ENCODE measurements at regions not wholly inside any gene's neighbourhood (a gene's known extent, or its start where the extent isn't known, plus 50 kb on each side); places are given as distances from the start of the nearest gene placed in this dataset.

DNA sequence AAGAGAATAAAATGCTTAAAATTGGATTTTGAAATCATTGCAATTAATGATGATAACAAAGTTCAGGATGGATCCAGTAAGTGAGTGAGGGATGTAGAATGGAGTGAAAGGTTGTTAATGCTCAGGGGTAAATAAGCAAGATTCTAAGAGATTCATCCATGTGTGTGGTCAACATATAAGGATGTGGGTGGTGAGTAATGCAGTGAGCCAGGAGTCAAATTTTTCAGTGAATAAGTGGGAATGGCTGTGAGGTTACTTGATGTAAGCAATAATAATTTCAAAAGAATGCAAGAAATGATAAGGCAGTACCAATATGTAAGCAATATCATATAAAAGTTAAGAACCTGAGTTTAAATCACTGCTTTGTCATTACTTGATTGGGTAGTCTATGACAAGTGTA, 207.5 kb upstream of the ADGRB3 start:
- Histone ChIP-seq H3K4me3 (ENCODE audit: low read length in 3 of 3) (no peak overlapping the region), H3K9me3 (ENCODE audit: control insufficient read depth in 3 of 3, low read length in 3 of 3) (no peaks in the 10 kb centered on the region), H3K9ac (ENCODE audit: low read depth in 1 of 3, low read length in 3 of 3) (no peak overlapping the region), H3K4me1 (ENCODE audit: control insufficient read depth in 3 of 3, insufficient read depth in 3 of 3, low read length in 3 of 3) (no peaks in the 10 kb centered on the region), H3K36me3 (ENCODE audit: control insufficient read depth in 3 of 3, insufficient read depth in 3 of 3, low read length in 3 of 3) (no peaks in the 10 kb centered on the region), H3K27me3 (ENCODE audit: control insufficient read depth in 3 of 3, insufficient read depth in 3 of 3, low read length in 3 of 3) (no peaks in the 10 kb centered on the region), H3K27ac (ENCODE audit: low read depth, low read length) (no peak overlapping the region)

DNA sequence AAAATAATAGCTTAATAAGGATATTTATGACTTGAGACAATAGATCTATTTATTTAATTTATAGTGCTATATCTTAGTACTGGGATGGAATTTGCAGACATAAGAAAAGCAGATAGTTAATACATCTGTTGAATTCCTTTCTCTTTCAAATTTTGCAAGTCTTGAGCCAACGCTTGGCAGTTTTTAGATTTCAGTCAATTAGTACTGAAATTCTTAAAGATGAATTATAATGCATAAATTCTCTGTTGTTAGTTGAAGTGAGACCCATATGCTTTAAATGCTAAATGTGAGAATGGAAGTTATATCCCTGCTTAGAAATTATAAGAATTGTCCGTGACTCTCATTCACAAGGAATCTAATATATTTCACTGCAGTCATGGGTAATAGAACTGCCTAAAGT, 225.1 kb upstream of the ADGRB3 start:
- Histone ChIP-seq H3K4me3 (ENCODE audit: low read length in 3 of 3) (no peak overlapping the region), H3K27me3 (ENCODE audit: control insufficient read depth in 3 of 3, insufficient read depth in 3 of 3, low read length in 3 of 3) (no peaks in the 10 kb centered on the region), H3K9me3 (ENCODE audit: control insufficient read depth in 3 of 3, low read length in 3 of 3) (no peaks in the 10 kb centered on the region), H3K36me3 (ENCODE audit: control insufficient read depth in 3 of 3, insufficient read depth in 3 of 3, low read length in 3 of 3) (no peaks in the 10 kb centered on the region), H3K4me1 (ENCODE audit: control insufficient read depth in 3 of 3, insufficient read depth in 3 of 3, low read length in 3 of 3) (no peaks in the 10 kb centered on the region), H3K27ac (ENCODE audit: low read depth, low read length) (no peak overlapping the region), H3K9ac (ENCODE audit: low read depth in 1 of 3, low read length in 3 of 3) (no peak overlapping the region)

DNA sequence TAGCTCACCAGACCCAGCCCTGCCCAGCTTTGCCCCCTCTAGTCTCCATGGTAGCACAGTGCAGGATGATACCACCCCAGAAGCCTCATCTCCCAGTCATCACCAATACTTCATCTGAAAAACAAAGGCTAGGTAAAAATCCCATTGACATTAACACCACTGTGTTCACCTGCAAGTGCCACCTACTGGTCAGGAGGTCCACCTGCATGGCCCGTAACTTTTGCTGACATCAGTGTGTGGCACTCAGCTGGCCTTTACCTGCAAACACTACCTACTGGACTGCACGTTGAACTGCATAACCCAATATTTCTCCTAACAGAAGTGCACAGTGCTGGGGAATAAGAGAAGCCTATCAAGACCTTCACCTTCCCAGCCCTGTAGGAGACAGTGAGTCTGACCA, 234.7 kb upstream of the ADGRB3 start:
- no peaks in the 10 kb centered on the region for H3K36me3 ChIP-seq (ENCODE audit: control insufficient read depth in 3 of 3, insufficient read depth in 3 of 3, low read length in 3 of 3)
- H3K27me3 ChIP-seq (ENCODE audit: control insufficient read depth in 3 of 3, insufficient read depth in 3 of 3, low read length in 3 of 3): no peaks in the 10 kb centered on the region
- H3K9me3 ChIP-seq (ENCODE audit: control insufficient read depth in 3 of 3, low read length in 3 of 3): peaks cover 0 to 6% (median 3%) of the 10 kb centered on the region in 3 donors
- H3K9ac ChIP-seq (ENCODE audit: low read depth in 1 of 3, low read length in 3 of 3): no peak overlapping the region
- H3K4me3 ChIP-seq (ENCODE audit: low read length in 3 of 3): no peak overlapping the region
- no peaks in the 10 kb centered on the region for H3K4me1 ChIP-seq (ENCODE audit: control insufficient read depth in 3 of 3, insufficient read depth in 3 of 3, low read length in 3 of 3)
- no peak overlapping the region for H3K27ac ChIP-seq (ENCODE audit: low read depth, low read length)

DNA sequence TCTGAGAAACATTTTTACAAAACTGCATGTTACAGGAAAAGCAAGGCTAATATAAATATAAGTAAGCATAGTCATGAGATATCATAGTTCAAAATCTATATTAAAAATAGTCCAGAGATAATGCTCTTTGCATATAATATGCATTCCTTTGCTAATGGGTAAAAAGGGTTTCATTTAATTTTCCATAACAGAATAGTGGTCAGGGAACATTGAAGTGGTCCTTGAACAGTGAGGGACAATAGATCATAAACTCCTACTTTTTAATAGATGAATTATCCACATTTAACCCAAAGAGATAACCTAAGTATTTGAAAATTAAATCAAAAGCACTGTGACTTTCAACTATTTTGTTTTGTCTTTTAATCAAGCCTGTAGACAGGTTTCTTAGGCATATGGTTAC, 243.1 kb upstream of the ADGRB3 start:
- H3K9ac ChIP-seq (ENCODE audit: low read depth in 1 of 3, low read length in 3 of 3): no peak overlapping the region
- H3K27me3 ChIP-seq (ENCODE audit: control insufficient read depth in 3 of 3, insufficient read depth in 3 of 3, low read length in 3 of 3): no peaks in the 10 kb centered on the region
- H3K4me1 ChIP-seq (ENCODE audit: control insufficient read depth in 3 of 3, insufficient read depth in 3 of 3, low read length in 3 of 3): no peaks in the 10 kb centered on the region
- no peak overlapping the region for H3K27ac ChIP-seq (ENCODE audit: low read depth, low read length)
- no peak overlapping the region for H3K4me3 ChIP-seq (ENCODE audit: low read length in 3 of 3)
- H3K9me3 ChIP-seq (ENCODE audit: control insufficient read depth in 3 of 3, low read length in 3 of 3): no peaks in the 10 kb centered on the region
- no peaks in the 10 kb centered on the region for H3K36me3 ChIP-seq (ENCODE audit: control insufficient read depth in 3 of 3, insufficient read depth in 3 of 3, low read length in 3 of 3)

DNA sequence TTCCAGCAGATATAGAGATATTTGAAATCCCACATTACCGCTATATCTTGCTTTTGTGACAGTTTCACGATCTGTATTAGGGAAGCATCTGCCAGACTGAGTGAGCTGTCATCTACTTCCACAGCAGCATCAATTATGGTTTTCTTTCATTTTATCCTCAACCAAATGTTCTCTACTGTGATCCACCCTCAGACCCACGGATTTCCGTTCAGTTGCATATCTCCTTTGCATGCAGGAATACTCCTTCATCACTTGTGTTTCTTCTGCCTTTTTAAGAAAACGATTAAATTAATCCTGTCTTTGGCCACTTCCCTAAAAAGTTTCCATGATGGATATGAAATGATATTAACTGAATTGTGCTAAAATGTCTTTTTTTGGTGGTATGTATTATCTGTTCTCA, 262.1 kb upstream of the ADGRB3 start:
- Histone ChIP-seq H3K9ac (ENCODE audit: low read depth in 1 of 3, low read length in 3 of 3) (no peak overlapping the region), H3K4me1 (ENCODE audit: control insufficient read depth in 3 of 3, insufficient read depth in 3 of 3, low read length in 3 of 3) (no peaks in the 10 kb centered on the region), H3K27ac (ENCODE audit: low read depth, low read length) (no peak overlapping the region), H3K36me3 (ENCODE audit: control insufficient read depth in 3 of 3, insufficient read depth in 3 of 3, low read length in 3 of 3) (no peaks in the 10 kb centered on the region), H3K9me3 (ENCODE audit: control insufficient read depth in 3 of 3, low read length in 3 of 3) (no peaks in the 10 kb centered on the region), H3K4me3 (ENCODE audit: low read length in 3 of 3) (no peak overlapping the region), H3K27me3 (ENCODE audit: control insufficient read depth in 3 of 3, insufficient read depth in 3 of 3, low read length in 3 of 3) (no peaks in the 10 kb centered on the region)

DNA sequence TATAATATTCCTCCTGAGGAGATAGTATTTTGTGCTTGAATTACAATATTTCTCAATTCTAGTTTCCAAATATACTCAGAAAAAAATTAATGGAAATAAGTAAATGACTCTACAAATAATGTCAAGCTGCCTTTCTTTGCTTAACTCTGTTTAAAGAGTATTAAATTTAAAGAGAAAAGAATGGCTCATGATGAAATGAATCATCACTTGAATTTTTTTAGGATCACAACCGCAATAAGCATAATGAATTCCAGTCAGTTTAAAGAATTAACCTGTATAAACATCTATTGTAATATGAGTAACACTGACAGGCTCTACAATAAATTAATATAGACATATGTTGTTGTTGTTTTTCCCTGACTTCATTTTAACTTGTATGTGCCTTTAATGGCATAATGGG, 266.2 kb upstream of the ADGRB3 start:
- Histone ChIP-seq H3K27me3 (ENCODE audit: control insufficient read depth in 3 of 3, insufficient read depth in 3 of 3, low read length in 3 of 3) (no peaks in the 10 kb centered on the region), H3K4me3 (ENCODE audit: low read length in 3 of 3) (no peak overlapping the region), H3K9me3 (ENCODE audit: control insufficient read depth in 3 of 3, low read length in 3 of 3) (no peaks in the 10 kb centered on the region), H3K27ac (ENCODE audit: low read depth, low read length) (no peak overlapping the region), H3K9ac (ENCODE audit: low read depth in 1 of 3, low read length in 3 of 3) (no peak overlapping the region), H3K36me3 (ENCODE audit: control insufficient read depth in 3 of 3, insufficient read depth in 3 of 3, low read length in 3 of 3) (no peaks in the 10 kb centered on the region), H3K4me1 (ENCODE audit: control insufficient read depth in 3 of 3, insufficient read depth in 3 of 3, low read length in 3 of 3) (no peaks in the 10 kb centered on the region)

GRCh38 chr6:68364271-68364805, 270.7 kb upstream of the ADGRB3 start:
- Histone ChIP-seq H3K27me3 (ENCODE audit: control insufficient read depth in 3 of 3, insufficient read depth in 3 of 3, low read length in 3 of 3) (no peaks in the 10 kb centered on the region), H3K9ac (ENCODE audit: low read depth in 1 of 3, low read length in 3 of 3) (no peak overlapping the region), H3K36me3 (ENCODE audit: control insufficient read depth in 3 of 3, insufficient read depth in 3 of 3, low read length in 3 of 3) (no peaks in the 10 kb centered on the region), H3K4me1 (ENCODE audit: control insufficient read depth in 3 of 3, insufficient read depth in 3 of 3, low read length in 3 of 3) (no peaks in the 10 kb centered on the region), H3K4me3 (ENCODE audit: low read length in 3 of 3) (no peak overlapping the region), H3K27ac (ENCODE audit: low read depth, low read length) (no peak overlapping the region), H3K9me3 (ENCODE audit: control insufficient read depth in 3 of 3, low read length in 3 of 3) (no peaks in the 10 kb centered on the region)

GRCh38 chr6:68343901-68344300, 291.2 kb upstream of the ADGRB3 start:
- no peak overlapping the region for H3K27ac ChIP-seq (ENCODE audit: low read depth, low read length)
- no peaks in the 10 kb centered on the region for H3K9me3 ChIP-seq (ENCODE audit: control insufficient read depth in 3 of 3, low read length in 3 of 3)
- no peaks in the 10 kb centered on the region for H3K4me1 ChIP-seq (ENCODE audit: control insufficient read depth in 3 of 3, insufficient read depth in 3 of 3, low read length in 3 of 3)
- H3K9ac ChIP-seq (ENCODE audit: low read depth in 1 of 3, low read length in 3 of 3): no peak overlapping the region
- H3K27me3 ChIP-seq (ENCODE audit: control insufficient read depth in 3 of 3, insufficient read depth in 3 of 3, low read length in 3 of 3): no peaks in the 10 kb centered on the region
- H3K4me3 ChIP-seq (ENCODE audit: low read length in 3 of 3): no peak overlapping the region
- no peaks in the 10 kb centered on the region for H3K36me3 ChIP-seq (ENCODE audit: control insufficient read depth in 3 of 3, insufficient read depth in 3 of 3, low read length in 3 of 3)

DNA sequence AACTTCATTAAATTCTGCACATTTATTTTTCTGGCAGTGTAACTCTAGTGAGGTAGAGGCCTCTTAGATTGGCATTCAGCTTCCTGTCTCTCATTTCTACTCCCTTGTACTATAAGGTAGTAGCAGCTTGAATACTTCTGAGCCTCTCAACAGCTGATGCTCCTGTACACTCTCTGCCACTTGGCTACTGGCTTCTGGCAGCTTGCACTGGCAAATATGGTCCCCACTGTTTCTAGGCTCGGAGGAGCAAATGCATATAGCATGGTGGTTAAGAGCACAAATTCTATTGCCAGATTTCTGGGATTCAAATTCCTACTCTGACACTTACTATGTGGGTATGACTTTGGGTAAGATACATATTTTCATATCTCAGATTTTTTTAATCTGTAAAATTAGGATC, 292.8 kb upstream of the ADGRB3 start:
- Histone ChIP-seq H3K27me3 (ENCODE audit: control insufficient read depth in 3 of 3, insufficient read depth in 3 of 3, low read length in 3 of 3) (no peaks in the 10 kb centered on the region), H3K4me1 (ENCODE audit: control insufficient read depth in 3 of 3, insufficient read depth in 3 of 3, low read length in 3 of 3) (no peaks in the 10 kb centered on the region), H3K36me3 (ENCODE audit: control insufficient read depth in 3 of 3, insufficient read depth in 3 of 3, low read length in 3 of 3) (no peaks in the 10 kb centered on the region), H3K9me3 (ENCODE audit: control insufficient read depth in 3 of 3, low read length in 3 of 3) (no peaks in the 10 kb centered on the region), H3K4me3 (ENCODE audit: low read length in 3 of 3) (no peak overlapping the region), H3K9ac (ENCODE audit: low read depth in 1 of 3, low read length in 3 of 3) (no peak overlapping the region), H3K27ac (ENCODE audit: low read depth, low read length) (no peak overlapping the region)

GRCh38 chr6:68339488-68340131, 295.5 kb upstream of the ADGRB3 start:
- H3K9ac ChIP-seq (ENCODE audit: low read depth in 1 of 3, low read length in 3 of 3): no peak overlapping the region
- H3K4me1 ChIP-seq (ENCODE audit: control insufficient read depth in 3 of 3, insufficient read depth in 3 of 3, low read length in 3 of 3): no peaks in the 10 kb centered on the region
- H3K27ac ChIP-seq (ENCODE audit: low read depth, low read length): no peak overlapping the region
- H3K27me3 ChIP-seq (ENCODE audit: control insufficient read depth in 3 of 3, insufficient read depth in 3 of 3, low read length in 3 of 3): no peaks in the 10 kb centered on the region
- H3K36me3 ChIP-seq (ENCODE audit: control insufficient read depth in 3 of 3, insufficient read depth in 3 of 3, low read length in 3 of 3): no peaks in the 10 kb centered on the region
- H3K4me3 ChIP-seq (ENCODE audit: low read length in 3 of 3): no peak overlapping the region
- no peaks in the 10 kb centered on the region for H3K9me3 ChIP-seq (ENCODE audit: control insufficient read depth in 3 of 3, low read length in 3 of 3)
